C1 segment of cervical spinal cord (tissue), 14 donors: ENCODE measurements at regions not wholly inside any gene's neighbourhood (a gene's known extent, or its start where the extent isn't known, plus 50 kb on each side); places are given as distances from the start of the nearest gene placed in this dataset.

Experiments used
- DNase-seq, 14 donors: peaks; one replicate each; lab custom pipeline; 2025; lab: John Stamatoyannopoulos, UW

- DNase-seq = no peak
Observed at GRCh38 chr7:25625306-25625992, 397.2 kb upstream of the NPVF start.

DNA sequence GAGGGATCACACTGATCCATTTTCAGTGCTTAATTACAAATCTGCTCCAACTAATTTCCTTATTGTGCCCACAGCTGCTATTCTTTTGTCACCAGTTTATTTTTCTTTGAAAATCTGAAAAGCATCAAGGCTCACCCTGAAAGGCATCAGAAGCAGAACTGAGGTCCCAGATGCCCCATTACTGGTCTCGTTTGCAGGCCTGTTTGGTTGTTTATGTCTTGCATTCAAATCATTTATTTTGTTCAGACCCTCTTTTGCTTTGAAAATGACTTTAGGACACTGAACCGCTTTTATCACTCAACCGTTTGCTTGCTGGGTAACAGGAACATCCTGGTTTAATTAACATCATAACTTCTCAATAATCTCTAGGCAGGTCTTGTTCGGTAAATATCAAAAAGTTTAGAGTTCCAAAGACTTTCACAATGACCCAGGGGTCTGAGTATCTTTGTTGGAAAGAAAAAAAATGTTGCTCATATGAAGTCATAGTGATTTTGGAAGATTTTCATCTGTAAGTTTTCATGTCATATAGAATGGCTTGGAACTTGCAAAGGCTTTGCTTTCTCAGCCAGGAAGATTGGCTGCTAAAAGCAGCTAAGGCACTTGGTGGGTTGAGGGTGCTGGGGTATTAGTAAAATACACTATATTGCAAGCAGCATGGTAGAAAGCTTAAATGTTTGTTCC is 398.3 kb upstream of the NPVF start:
- DNase-seq = no peak

GRCh38 chr7:25628446-25628845 is 400.2 kb upstream of the NPVF start:
- DNase-seq = peak in 1 of 14 donors; percentile 90

DNA sequence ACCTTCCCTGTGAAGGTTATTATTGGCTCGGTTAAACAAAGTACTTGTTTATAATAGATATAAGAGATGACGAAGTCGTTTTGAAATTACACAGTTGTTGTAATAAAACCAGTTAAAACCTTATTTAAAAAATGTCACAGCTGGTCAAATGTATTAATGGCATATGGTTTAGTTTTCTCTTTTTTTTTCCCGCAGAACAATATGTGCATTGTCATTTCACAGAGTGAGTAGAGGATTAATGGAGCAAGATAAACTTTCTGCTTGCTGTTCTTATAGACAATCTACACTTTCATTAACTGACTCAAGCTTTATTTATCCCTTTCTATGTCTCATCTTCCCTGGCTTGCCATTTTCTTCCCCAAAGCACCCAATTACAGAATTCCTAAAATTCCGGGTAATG is 404.3 kb upstream of the NPVF start:
- no peak for DNase-seq

GRCh38 chr7:25633426-25634036 is 405.2 kb upstream of the NPVF start:
- no peak for DNase-seq

- DNase-seq = no peak
Observed at GRCh38 chr7:25636168-25636567, 407.9 kb upstream of the NPVF start.

GRCh38 chr7:25636871-25637283 is 408.6 kb upstream of the NPVF start:
- no peak for DNase-seq

GRCh38 chr7:25638068-25638467 is 409.8 kb upstream of the NPVF start:
- no peak for DNase-seq

GRCh38 chr7:25638590-25639244 is 410.4 kb upstream of the NPVF start:
- DNase-seq = no peak

- no peak for DNase-seq
Observed at GRCh38 chr7:25642849-25643248, 414.6 kb upstream of the NPVF start.

GRCh38 chr7:25643286-25643685 is 415.0 kb upstream of the NPVF start:
- DNase-seq = no peak

DNA sequence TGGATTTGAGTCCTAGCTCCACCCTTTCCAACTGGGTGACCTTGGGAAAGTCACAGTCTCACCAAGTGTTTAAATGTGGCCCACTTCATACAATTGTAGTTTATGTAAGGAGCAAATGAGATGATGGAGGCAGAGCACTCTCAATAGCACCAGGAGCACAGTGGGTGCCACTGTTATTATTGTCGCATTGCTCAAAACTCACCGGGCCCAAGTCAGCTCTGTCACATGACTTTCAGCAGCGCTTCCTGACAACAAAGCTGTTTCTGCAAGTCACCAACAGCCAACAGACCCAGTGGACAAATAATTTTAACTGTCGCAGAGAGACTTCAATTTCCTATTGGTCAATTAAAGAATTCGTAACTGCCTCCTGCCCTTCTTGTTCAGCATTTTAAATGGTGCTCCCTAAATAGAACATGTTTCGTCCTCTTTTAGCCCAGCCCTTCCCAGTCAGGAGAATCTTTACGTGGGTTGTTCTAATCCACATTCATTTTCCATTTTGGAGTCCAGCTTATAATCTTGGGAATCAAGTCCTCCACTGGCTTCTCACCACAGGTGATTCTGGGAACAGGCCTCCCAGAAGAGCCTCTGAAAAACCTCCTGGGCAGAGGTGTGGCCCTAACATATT is 415.6 kb upstream of the NPVF start:
- no peak for DNase-seq

DNA sequence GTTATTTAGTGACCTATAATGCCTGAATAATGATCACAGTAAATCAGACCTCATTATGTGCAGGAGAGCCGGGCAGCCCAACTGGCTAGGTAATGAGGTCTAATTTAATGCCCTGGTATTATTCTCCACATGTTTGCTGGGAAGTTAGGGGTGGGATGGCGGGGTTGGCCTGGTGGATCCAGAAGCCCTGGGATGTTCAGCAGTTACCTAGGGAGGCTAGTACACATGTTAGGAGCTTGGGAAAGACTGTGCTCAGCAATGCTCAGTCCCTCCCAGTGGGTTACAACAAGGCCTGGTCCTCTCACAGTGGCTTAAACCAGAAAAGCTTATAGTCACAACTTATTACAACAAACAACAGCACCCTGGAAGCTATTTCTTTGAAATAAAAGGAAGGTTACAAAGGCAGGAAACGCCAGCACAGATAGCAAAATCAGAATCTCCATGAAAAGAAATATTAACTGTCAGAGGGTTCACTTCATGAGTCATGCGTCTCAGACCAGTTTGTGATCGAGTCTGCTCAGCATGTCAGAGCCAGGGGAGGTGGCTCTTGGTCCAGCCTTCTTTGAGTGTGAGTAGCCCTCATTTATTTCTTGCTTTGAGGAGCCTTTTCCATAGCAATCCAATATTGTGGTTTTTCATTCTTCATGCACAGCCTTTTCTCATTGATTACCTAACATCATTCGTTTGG is 418.6 kb upstream of the NPVF start:
- DNase-seq = no peak

DNA sequence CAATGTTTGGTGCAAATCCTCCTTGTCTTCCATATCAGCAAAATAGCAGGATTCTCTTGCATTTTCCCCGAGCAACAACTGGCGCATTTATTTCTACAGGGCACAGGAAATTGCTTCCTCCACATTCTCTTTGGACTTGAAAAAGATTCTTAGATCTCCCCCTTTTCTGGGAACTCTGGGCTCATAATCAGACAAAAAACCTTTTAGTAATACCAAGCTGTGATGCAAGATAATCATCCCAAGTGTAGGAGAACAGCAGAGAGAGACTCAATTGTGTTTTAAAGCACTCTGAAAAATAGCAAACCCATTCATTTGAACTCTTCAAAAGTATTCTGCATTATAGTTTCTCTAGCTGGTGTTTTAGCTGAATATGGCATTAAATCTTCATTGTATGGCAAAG is 419.6 kb upstream of the NPVF start:
- DNase-seq = no peak

GRCh38 chr7:25652366-25652765 is 424.1 kb upstream of the NPVF start:
- no peak for DNase-seq

GRCh38 chr7:25653384-25653783 is 425.1 kb upstream of the NPVF start:
- no peak for DNase-seq

DNA sequence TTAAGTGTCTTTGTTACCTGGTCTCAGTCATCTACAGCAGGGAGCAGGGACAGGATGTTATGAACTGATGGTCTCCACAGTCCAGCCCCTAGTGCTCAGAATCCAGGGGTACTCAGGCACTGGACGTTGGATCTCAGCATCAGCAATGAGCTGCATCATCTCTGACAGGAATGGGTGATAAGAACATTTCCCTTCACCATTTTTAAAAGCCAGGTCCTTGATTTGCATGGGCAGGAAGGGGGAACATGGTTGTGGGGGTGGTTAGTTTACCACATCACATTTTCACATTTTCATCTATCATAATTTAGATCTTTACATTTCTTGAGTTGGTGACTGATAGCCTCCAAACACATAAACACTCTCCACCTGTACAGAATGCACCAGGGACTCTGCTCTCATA is 427.8 kb upstream of the NPVF start:
- no peak for DNase-seq

DNA sequence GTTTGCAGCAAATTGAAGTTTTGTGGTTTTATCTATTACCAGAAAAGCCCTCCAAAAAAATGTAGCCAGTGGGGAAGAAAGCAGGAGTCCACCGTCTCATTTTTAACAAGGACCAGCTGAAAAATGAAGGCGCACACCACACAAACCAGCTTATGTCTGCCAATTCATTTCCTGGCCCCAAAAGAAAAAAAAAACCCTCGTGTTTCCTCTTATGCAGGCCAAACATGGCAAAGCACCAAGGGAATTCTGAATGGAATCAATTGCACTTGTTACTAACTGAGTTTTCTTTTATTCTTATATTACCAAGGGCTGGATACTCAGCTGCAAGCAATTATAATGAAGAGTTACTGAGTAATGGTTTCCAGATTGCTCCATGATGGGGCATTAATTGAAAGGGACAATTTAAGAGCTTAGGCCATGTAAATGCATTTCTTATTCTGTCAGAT is 428.3 kb upstream of the NPVF start:
- DNase-seq = no peak

DNA sequence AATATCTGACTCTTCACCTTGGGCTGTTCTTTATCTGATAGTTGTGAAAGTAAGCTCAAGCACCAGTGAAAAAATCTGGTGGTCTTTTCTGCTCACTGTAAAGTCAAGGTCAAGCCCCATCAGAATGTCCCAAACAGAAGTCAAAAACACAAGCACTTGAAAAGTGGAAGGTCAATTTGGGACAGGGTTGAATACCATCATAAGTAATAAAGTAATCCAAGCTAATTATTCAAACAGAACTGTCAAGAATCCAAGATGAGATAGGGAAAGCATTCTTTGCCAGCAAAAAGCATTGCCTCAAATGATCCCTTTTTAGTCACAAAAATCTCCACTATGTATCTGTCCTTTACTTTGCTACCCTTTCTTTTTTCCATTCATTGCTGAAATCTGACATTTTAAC is 430.1 kb upstream of the NPVF start:
- DNase-seq = no peak

- DNase-seq = no peak
Observed at GRCh38 chr7:25659841-25660240, 431.6 kb upstream of the NPVF start.
